ENCODE measurements at regions not wholly inside any gene's neighbourhood (a gene's known extent, or its start where the extent isn't known, plus 50 kb on each side); places are given as distances from the start of the nearest gene placed in this dataset.

- POLR2A ChIA-PET: interaction anchor here (0.8 kb wide), 1 partner anchor 296 kb away, joined by 4 read pairs; no protein-coding TSS in a partner anchor
Measured at GRCh38 chr20:48474022-48474421, 353.8 kb downstream of the PREX1 start.

GRCh38 chr20:48471759-48472408, 355.9 kb downstream of the PREX1 start:
- ATAC-seq (no peak), DNase-seq (ENCODE audit: low spot score) (no peak)
- CTCF ChIA-PET: interaction anchor here (2.0 kb wide), 1 partner anchor 149 kb away, joined by 17 read pairs; no protein-coding TSS in a partner anchor
- Mint-ChIP-seq H3K27me3 (ENCODE audit: low read depth) (peaks cover 3% of the 10 kb centered on the region), H3K4me3 (no peak overlapping the region), H3K9me3 (peaks cover 21% of the 10 kb centered on the region), H3K4me1 (0 out of 2 replicates have a peak, but pooled peaks cover 3% of the 10 kb centered on the region), H3K27ac (no peak overlapping the region), H3K36me3 (peaks cover 15% of the 10 kb centered on the region)
- POLR2A ChIA-PET: no interaction called here
- no peak for TF ChIP-seq ZNF532 (CRISPR knock-in tag; IDR thresholded peaks at IDR 0.05; ENCODE audit: borderline replicate concordance)

More at GRCh38 chr20:48474022-48474421, 353.8 kb downstream of the PREX1 start:
- peaks cover 8% of the 10 kb centered on the region for H3K9me3 Mint-ChIP-seq
- no peak overlapping the region for H3K4me3 Mint-ChIP-seq
- H3K36me3 Mint-ChIP-seq: peaks cover 11% of the 10 kb centered on the region; the same call in 1 of the 2 replicates
- TF ChIP-seq SMAD3 (CRISPR knock-in tag; IDR thresholded peaks at IDR 0.05; ENCODE audit: borderline replicate concordance) (no peak), FOXK1 (CRISPR knock-in tag; IDR thresholded peaks at IDR 0.05) (no peak), E2F4 (CRISPR knock-in tag; IDR thresholded peaks at IDR 0.05; ENCODE audit: borderline replicate concordance, low read depth) (no peak), E2F1 (CRISPR knock-in tag; IDR thresholded peaks at IDR 0.05) (no peak), HMGXB4 (CRISPR knock-in tag; IDR thresholded peaks at IDR 0.05) (no peak), ZNF232 (CRISPR knock-in tag; IDR thresholded peaks at IDR 0.05) (no peak), ZNF138 (CRISPR knock-in tag; conservative IDR thresholded peaks at IDR 0.05) (no peak), TEAD1 (CRISPR knock-in tag; IDR thresholded peaks at IDR 0.05) (no peak)
- peaks cover 5% of the 10 kb centered on the region for H3K27me3 Mint-ChIP-seq (ENCODE audit: low read depth)
- DNase-seq (ENCODE audit: low spot score) (no peak), ATAC-seq (no peak)
- peaks cover 10% of the 10 kb centered on the region for H3K4me1 Mint-ChIP-seq
- CTCF ChIA-PET: interaction anchor here (1.3 to 3.7 kb wide), 2 partner anchors 147 to 285 kb away, joined by 3 to 18 read pairs; no protein-coding TSS in a partner anchor
- no peak overlapping the region for H3K27ac Mint-ChIP-seq

- ATAC-seq (no peak), DNase-seq (ENCODE audit: low spot score) (no peak)
- POLR2A ChIA-PET: no interaction called here
- Mint-ChIP-seq H3K9me3 (peaks cover 24% of the 10 kb centered on the region), H3K27me3 (ENCODE audit: low read depth) (no peaks in the 10 kb centered on the region), H3K27ac (no peak overlapping the region), H3K4me3 (no peak overlapping the region), H3K36me3 (peaks cover 11% of the 10 kb centered on the region), H3K4me1 (0 out of 2 replicates have a peak, but pooled peaks cover 3% of the 10 kb centered on the region)
- CTCF ChIA-PET: no interaction called here
- TF ChIP-seq GRHL2 (CRISPR knock-in tag; IDR thresholded peaks at IDR 0.05; ENCODE audit: insufficient replicate concordance, severe bottlenecking) (no peak), ATF2 (CRISPR knock-in tag; IDR thresholded peaks at IDR 0.05; ENCODE audit: borderline replicate concordance, low read depth) (no peak), E2F1 (CRISPR knock-in tag; IDR thresholded peaks at IDR 0.05) (no peak), ATF1 (CRISPR knock-in tag; IDR thresholded peaks at IDR 0.05) (no peak), ERG (CRISPR knock-in tag; IDR thresholded peaks at IDR 0.05) (no peak), SMAD4 (CRISPR knock-in tag; IDR thresholded peaks at IDR 0.05) (no peak), OVOL2 (CRISPR knock-in tag; IDR thresholded peaks at IDR 0.05; ENCODE audit: borderline replicate concordance) (no peak), ZSCAN18 (CRISPR knock-in tag; IDR thresholded peaks at IDR 0.05) (no peak)
Measured at GRCh38 chr20:48471176-48471575, 356.6 kb downstream of the PREX1 start.
